ENCODE measurements at regions not wholly inside any gene's neighbourhood (a gene's known extent, or its start where the extent isn't known, plus 50 kb on each side); places are given as distances from the start of the nearest gene placed in this dataset.

DNA sequence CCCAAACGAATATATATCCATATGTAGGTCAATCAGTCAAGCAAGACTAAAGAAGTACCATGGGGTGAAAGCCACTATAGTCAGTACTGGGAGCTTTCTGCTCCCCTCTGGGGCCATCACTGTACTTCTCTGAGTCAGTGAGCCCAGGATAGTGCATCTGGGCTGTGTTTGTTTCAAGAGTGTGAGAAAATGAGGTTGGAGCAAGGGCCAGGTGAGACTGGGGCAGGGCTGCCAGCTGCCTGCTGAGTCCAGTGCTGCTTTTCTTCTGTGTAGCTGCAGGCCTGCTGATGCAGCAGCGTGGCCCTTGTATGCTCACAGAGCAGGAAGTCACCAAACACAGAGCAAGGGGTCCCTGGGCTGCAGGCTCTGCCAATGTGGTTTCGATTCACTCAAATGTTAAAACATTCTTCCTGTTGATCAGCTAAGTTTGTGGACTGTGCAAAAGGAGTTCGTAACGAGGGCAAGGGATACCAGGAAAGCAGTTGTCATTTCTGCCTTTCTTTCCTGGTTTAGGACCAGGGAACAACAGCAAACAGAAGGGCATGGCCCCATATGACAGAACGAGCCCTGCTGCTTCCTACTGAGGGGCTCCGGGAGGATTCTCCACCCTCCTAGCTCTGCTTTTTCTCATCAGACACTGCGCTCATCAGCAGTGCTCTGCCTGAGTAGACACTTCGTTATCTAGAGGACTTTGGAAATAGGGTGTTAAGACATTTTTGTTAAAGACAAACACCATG lies 65.4 kb upstream of the TNS3 start:
- Histone ChIP-seq H3K36me3 (ENCODE audit: insufficient read depth, low read length) (no peaks in the 10 kb centered on the region), H3K9me3 (ENCODE audit: low read length) (peaks cover 4% of the 10 kb centered on the region), H2AFZ (ENCODE audit: low read depth, low read length) (no peak overlapping the region), H3K27me3 (ENCODE audit: insufficient read depth, low read depth, low read length) (no peaks in the 10 kb centered on the region), H3K27ac (ENCODE audit: low read length) (no peak overlapping the region), H3K4me3 (ENCODE audit: low read length) (no peak overlapping the region), H4K20me1 (ENCODE audit: insufficient read depth) (no peaks in the 10 kb centered on the region), H3K79me2 (replicated peaks; ENCODE audit: insufficient read depth, low read length) (no peaks in the 10 kb centered on the region), H3K9ac (ENCODE audit: low read length) (no peak overlapping the region), H3K9me2 (ENCODE audit: insufficient read depth, low read length) (no peaks in the 10 kb centered on the region), H3K4me2 (ENCODE audit: low read length) (no peak overlapping the region), H3F3A (ENCODE audit: insufficient read depth, low read length, poor library complexity, severe bottlenecking) (no peaks in the 10 kb centered on the region)
- TF ChIP-seq EP300 (conservative IDR thresholded peaks at IDR 0.05; ENCODE audit: poor library complexity, severe bottlenecking) (no peak), EZH2 (IDR thresholded peaks at IDR 0.05; ENCODE audit: borderline replicate concordance, insufficient read depth, low read length, poor library complexity, severe bottlenecking) (no peak), POLR2AphosphoS5 (IDR thresholded peaks at IDR 0.05) (no peak), TAF1 (IDR thresholded peaks at IDR 0.05; ENCODE audit: low read depth) (no peak), SMC3 (conservative IDR thresholded peaks at IDR 0.05; ENCODE audit: poor library complexity) (no peak), MXI1 (conservative IDR thresholded peaks at IDR 0.05; ENCODE audit: poor library complexity, severe bottlenecking) (no peak), RAD21 (conservative IDR thresholded peaks at IDR 0.05) (no peak)
- TF ChIP-seq, protein P1, sequence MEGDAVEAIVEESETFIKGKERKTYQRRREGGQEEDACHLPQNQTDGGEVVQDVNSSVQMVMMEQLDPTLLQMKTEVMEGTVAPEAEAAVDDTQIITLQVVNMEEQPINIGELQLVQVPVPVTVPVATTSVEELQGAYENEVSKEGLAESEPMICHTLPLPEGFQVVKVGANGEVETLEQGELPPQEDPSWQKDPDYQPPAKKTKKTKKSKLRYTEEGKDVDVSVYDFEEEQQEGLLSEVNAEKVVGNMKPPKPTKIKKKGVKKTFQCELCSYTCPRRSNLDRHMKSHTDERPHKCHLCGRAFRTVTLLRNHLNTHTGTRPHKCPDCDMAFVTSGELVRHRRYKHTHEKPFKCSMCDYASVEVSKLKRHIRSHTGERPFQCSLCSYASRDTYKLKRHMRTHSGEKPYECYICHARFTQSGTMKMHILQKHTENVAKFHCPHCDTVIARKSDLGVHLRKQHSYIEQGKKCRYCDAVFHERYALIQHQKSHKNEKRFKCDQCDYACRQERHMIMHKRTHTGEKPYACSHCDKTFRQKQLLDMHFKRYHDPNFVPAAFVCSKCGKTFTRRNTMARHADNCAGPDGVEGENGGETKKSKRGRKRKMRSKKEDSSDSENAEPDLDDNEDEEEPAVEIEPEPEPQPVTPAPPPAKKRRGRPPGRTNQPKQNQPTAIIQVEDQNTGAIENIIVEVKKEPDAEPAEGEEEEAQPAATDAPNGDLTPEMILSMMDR (IDR thresholded peaks at IDR 0.05; ENCODE audit: poor library complexity, severe bottlenecking): no peak
- TF ChIP-seq, protein P2, sequence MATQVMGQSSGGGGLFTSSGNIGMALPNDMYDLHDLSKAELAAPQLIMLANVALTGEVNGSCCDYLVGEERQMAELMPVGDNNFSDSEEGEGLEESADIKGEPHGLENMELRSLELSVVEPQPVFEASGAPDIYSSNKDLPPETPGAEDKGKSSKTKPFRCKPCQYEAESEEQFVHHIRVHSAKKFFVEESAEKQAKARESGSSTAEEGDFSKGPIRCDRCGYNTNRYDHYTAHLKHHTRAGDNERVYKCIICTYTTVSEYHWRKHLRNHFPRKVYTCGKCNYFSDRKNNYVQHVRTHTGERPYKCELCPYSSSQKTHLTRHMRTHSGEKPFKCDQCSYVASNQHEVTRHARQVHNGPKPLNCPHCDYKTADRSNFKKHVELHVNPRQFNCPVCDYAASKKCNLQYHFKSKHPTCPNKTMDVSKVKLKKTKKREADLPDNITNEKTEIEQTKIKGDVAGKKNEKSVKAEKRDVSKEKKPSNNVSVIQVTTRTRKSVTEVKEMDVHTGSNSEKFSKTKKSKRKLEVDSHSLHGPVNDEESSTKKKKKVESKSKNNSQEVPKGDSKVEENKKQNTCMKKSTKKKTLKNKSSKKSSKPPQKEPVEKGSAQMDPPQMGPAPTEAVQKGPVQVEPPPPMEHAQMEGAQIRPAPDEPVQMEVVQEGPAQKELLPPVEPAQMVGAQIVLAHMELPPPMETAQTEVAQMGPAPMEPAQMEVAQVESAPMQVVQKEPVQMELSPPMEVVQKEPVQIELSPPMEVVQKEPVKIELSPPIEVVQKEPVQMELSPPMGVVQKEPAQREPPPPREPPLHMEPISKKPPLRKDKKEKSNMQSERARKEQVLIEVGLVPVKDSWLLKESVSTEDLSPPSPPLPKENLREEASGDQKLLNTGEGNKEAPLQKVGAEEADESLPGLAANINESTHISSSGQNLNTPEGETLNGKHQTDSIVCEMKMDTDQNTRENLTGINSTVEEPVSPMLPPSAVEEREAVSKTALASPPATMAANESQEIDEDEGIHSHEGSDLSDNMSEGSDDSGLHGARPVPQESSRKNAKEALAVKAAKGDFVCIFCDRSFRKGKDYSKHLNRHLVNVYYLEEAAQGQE (IDR thresholded peaks at IDR 0.05; ENCODE audit: borderline replicate concordance): no peak

DNA sequence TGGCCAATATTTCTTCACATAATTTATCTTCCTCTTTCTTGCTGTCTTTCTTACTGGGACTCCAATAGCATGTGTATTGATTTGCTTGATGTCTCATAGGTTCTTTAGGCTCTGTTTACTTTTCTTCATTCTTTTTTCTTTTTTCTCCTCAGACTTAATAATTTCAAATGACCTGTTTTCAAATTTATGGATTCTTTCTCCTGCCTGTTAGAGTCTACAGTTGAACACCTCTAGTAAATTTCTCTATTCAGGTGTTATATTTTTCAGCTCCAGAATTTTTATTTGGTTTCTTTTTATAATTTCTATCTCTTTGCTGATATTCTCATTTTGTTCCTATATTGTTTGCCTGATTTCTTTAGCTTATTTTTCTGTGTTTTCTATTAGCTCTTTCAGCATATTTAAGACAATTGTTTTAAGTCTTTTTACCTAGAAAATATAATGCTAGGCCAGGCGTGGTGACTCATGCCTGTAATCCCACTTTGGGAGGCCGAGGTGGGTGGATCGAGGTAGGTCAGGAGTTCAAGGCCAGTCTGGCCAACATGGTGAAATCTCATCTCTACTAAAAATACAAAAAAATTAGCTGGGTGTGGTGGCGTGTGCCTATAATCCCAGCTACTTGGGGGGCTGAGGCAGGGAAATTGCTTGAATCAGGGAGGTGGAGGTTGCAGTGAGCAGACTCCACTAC lies 61.9 kb upstream of the TNS3 start:
- no peaks in the 10 kb centered on the region for H3K27me3 ChIP-seq (ENCODE audit: insufficient read depth, low read depth, low read length)
- H3K4me3 ChIP-seq (ENCODE audit: low read length): no peak overlapping the region
- H3K27ac ChIP-seq (ENCODE audit: low read length): no peak overlapping the region
- H2AFZ ChIP-seq (ENCODE audit: low read depth, low read length): no peak overlapping the region
- no peaks in the 10 kb centered on the region for H4K20me1 ChIP-seq (ENCODE audit: insufficient read depth)
- no peaks in the 10 kb centered on the region for H3K9me2 ChIP-seq (ENCODE audit: insufficient read depth, low read length)
- H3K9me3 ChIP-seq (ENCODE audit: low read length): peaks cover 4% of the 10 kb centered on the region
- no peak overlapping the region for H3K9ac ChIP-seq (ENCODE audit: low read length)
- H3K4me2 ChIP-seq (ENCODE audit: low read length): no peak overlapping the region
- no peaks in the 10 kb centered on the region for H3K79me2 ChIP-seq (replicated peaks; ENCODE audit: insufficient read depth, low read length)
- no peaks in the 10 kb centered on the region for H3F3A ChIP-seq (ENCODE audit: insufficient read depth, low read length, poor library complexity, severe bottlenecking)
- TF ChIP-seq RAD21 (conservative IDR thresholded peaks at IDR 0.05): no peak
- no peak for TF ChIP-seq MXI1 (conservative IDR thresholded peaks at IDR 0.05; ENCODE audit: poor library complexity, severe bottlenecking)
- TF ChIP-seq TAF1 (IDR thresholded peaks at IDR 0.05; ENCODE audit: low read depth): no peak
- TF ChIP-seq POLR2AphosphoS5 (IDR thresholded peaks at IDR 0.05): no peak
- TF ChIP-seq, protein P1 (IDR thresholded peaks at IDR 0.05; ENCODE audit: poor library complexity, severe bottlenecking): no peak
- no peak for TF ChIP-seq SMC3 (conservative IDR thresholded peaks at IDR 0.05; ENCODE audit: poor library complexity)
- TF ChIP-seq EP300 (conservative IDR thresholded peaks at IDR 0.05; ENCODE audit: poor library complexity, severe bottlenecking): no peak
- TF ChIP-seq, protein P2 (IDR thresholded peaks at IDR 0.05; ENCODE audit: borderline replicate concordance): no peak
- no peak for TF ChIP-seq EZH2 (IDR thresholded peaks at IDR 0.05; ENCODE audit: borderline replicate concordance, insufficient read depth, low read length, poor library complexity, severe bottlenecking)
- H3K36me3 ChIP-seq (ENCODE audit: insufficient read depth, low read length): no peaks in the 10 kb centered on the region

Measured in neural cell (in vitro differentiated cells).